ENCODE measurements at regions not wholly inside any gene's neighbourhood (a gene's known extent, or its start where the extent isn't known, plus 50 kb on each side); places are given as distances from the start of the nearest gene placed in this dataset.

DNA sequence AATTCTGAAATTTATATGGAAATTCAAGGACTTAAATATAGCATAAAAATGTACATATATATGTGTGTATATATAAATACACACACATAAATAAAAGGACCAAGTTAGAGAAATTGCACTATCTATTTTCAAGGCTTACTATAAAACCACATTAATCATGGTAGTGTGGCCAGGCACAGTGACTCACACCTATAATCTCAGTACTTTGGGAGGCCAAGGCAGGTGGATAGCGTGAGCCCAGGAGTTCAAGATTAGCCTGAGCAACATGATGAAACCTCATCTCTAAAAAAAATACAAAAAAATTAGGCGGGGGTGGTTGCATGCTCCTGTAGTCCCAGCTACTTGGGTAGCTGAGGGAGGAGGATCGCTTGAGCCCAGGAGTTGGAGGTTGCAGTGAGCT is 171.4 kb upstream of the GORAB start (continued):
- TF ChIP-seq POLR3A (IDR thresholded peaks at IDR 0.05; ENCODE audit: borderline replicate concordance, extremely low read depth, insufficient read depth, insufficient read length) (no peak), NR1H2 (CRISPR knock-in tag; IDR thresholded peaks at IDR 0.05) (no peak)
- TF ChIP-seq, protein P1, sequence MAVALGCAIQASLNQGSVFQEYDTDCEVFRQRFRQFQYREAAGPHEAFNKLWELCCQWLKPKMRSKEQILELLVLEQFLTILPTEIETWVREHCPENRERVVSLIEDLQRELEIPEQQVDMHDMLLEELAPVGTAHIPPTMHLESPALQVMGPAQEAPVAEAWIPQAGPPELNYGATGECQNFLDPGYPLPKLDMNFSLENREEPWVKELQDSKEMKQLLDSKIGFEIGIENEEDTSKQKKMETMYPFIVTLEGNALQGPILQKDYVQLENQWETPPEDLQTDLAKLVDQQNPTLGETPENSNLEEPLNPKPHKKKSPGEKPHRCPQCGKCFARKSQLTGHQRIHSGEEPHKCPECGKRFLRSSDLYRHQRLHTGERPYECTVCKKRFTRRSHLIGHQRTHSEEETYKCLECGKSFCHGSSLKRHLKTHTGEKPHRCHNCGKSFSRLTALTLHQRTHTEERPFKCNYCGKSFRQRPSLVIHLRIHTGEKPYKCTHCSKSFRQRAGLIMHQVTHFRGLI (CRISPR knock-in tag; IDR thresholded peaks at IDR 0.05) = no peak

- WGBS (ENCODE audit: insufficient coverage, low coverage, missing lambda C conversion rate) = 0% methylated on average over 2 of the region's 2 CpGs
- H3K27me3 ChIP-seq (ENCODE audit: control insufficient read depth in 2 of 2, insufficient read depth in 2 of 2, low read length in 2 of 2) = no peaks in the 10 kb centered on the region
- no peak overlapping the region for H3K27ac ChIP-seq (ENCODE audit: extremely low read depth, low read depth, low read length)
- H3K9ac ChIP-seq (ENCODE audit: insufficient read depth in 1 of 2, low read depth in 2 of 2, low read length in 2 of 2) = no peak overlapping the region
- intact Hi-C loops (cut with micrococcal nuclease) = no loop called here
- ATAC-seq = no peak
- no peaks in the 10 kb centered on the region for H4K20me1 ChIP-seq (replicated peaks; ENCODE audit: control insufficient read depth, insufficient read depth, low read length)
- no peaks in the 10 kb centered on the region for H3K36me3 ChIP-seq (ENCODE audit: control insufficient read depth, insufficient read depth, low read length)
- FAIRE-seq = no peak
- H3K4me3 ChIP-seq = no peak overlapping the region
- in situ Hi-C loops (cut with MboI) = no loop called here
- BruUV-seq (replicated peaks) = no TSS peak
- CTCF ChIA-PET (ENCODE audit: low intra/inter-chr PET ratio) = no interaction called here
- no peak for DNase-seq (ENCODE audit: extremely low read depth in 1 of 4, low spot score in 3 of 4)
- H3K9me1 ChIP-seq (ENCODE audit: control insufficient read depth, insufficient read depth, low read length) = no peaks in the 10 kb centered on the region
- H3K79me2 ChIP-seq (ENCODE audit: control insufficient read depth, insufficient read depth, low read length) = no peaks in the 10 kb centered on the region
- no peak overlapping the region for H2AFZ ChIP-seq (ENCODE audit: low read depth, low read length)
- H3K9me3 ChIP-seq (replicated peaks; ENCODE audit: control insufficient read depth, insufficient read depth, low read depth, low read length) = no peaks in the 10 kb centered on the region; the same call in 1 of the 2 replicates
- no peak overlapping the region for H3K4me2 ChIP-seq (ENCODE audit: insufficient read depth, low read length)
- H3K4me1 ChIP-seq (replicated peaks in 1 of 2; ENCODE audit: control insufficient read depth in 2 of 2, insufficient read depth in 2 of 2, low read length in 2 of 2) = no peaks in the 10 kb centered on the region
- POLR2A ChIA-PET = no interaction called here
- TF ChIP-seq SIX5 (IDR thresholded peaks at IDR 0.05; ENCODE audit: borderline replicate concordance in 1 of 2, insufficient read depth in 1 of 2, low read depth in 1 of 2, low read length in 2 of 2) = no peak
- no peak for TF ChIP-seq ELF1 (tag; IDR thresholded peaks at IDR 0.05)
- no peak for TF ChIP-seq BCLAF1 (IDR thresholded peaks at IDR 0.05; ENCODE audit: borderline replicate concordance in 1 of 2, control insufficient read depth in 1 of 2, low read depth in 2 of 2, low read length in 1 of 2)
- TF ChIP-seq SAP30 (IDR thresholded peaks at IDR 0.05; ENCODE audit: borderline replicate concordance, insufficient read depth, low read depth, low read length, poor library complexity, severe bottlenecking) = no peak
- TF ChIP-seq, protein P2, sequence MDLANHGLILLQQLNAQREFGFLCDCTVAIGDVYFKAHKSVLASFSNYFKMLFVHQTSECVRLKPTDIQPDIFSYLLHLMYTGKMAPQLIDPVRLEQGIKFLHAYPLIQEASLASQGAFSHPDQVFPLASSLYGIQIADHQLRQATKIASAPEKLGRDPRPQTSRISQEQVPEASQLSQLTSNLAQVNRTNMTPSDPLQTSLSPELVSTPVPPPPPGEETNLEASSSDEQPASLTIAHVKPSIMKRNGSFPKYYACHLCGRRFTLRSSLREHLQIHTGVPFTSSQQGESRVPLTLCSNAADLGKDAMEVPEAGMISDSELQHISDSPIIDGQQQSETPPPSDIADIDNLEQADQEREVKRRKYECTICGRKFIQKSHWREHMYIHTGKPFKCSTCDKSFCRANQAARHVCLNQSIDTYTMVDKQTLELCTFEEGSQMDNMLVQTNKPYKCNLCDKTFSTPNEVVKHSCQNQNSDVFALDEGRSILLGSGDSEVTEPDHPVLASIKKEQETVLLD (IDR thresholded peaks at IDR 0.05) = no peak
- no peak for TF ChIP-seq CCNT2 (IDR thresholded peaks at IDR 0.05; ENCODE audit: borderline replicate concordance, extremely low read depth, insufficient read length, low read depth, low read length)
- TF ChIP-seq ZKSCAN8 (CRISPR knock-in tag; IDR thresholded peaks at IDR 0.05) = no peak
- no peak for TF ChIP-seq KAT2B (IDR thresholded peaks at IDR 0.05; ENCODE audit: low read depth, low read length)
- TF ChIP-seq ZNF253 (CRISPR knock-in tag; conservative IDR thresholded peaks at IDR 0.05) = no peak
- TF ChIP-seq RCOR1 (IDR thresholded peaks at IDR 0.05; ENCODE audit: borderline replicate concordance in 1 of 2, low read depth in 2 of 2, low read length in 2 of 2) = no peak
- no peak for TF ChIP-seq SREBF1 (IDR thresholded peaks at IDR 0.05; ENCODE audit: borderline replicate concordance, low read depth, low read length)
- no peak for TF ChIP-seq NFE2 (IDR thresholded peaks at IDR 0.05; ENCODE audit: low read depth)
Observed at GRCh38 chr1:170365331-170365730, 166.6 kb upstream of the GORAB start.
